GM12878 (cell line): ENCODE measurements at regions not wholly inside any gene's neighbourhood (a gene's known extent, or its start where the extent isn't known, plus 50 kb on each side); places are given as distances from the start of the nearest gene placed in this dataset.

ENCODE experiments used
- ATAC-seq: fragments of 200-7000 bp; cut with Tn5 transposase; 3 replicates; pipeline ENCODE4 v1.9.1; 2020; ENCODE audit warnings: mild to moderate bottlenecking, moderate library complexity
- BruUV-seq: library from RNA; stranded (reverse); fragments of 400-500 nt; replicated peaks from 2 replicates; lab custom pipeline; 2021; lab: Mats Ljungman, UMichigan
- CTCF ChIA-PET: fragments of 300-600 bp; sonication (Branson Sonifier 250); formaldehyde crosslinking; extraction: SDS; loops from one replicate; lab custom pipeline; 2021; ENCODE audit warnings: inconsistent platforms; lab: Yijun Ruan, JAX
- POLR2A ChIA-PET: fragments of 350-600 bp; formaldehyde crosslinking; extraction: SDS; loops from one replicate; lab custom pipeline; 2021; ENCODE audit warnings: inconsistent platforms; lab: Charles Lee
- RAD21 ChIA-PET: fragments of 300-600 bp; sonication (Branson Sonifier 250); formaldehyde crosslinking; loops from one replicate; lab custom pipeline; 2023; ENCODE audit warnings: antibody characterized with exemption; ENCODE audit not compliant: unreplicated experiment; lab: Charles Lee
- SMC1A ChIA-PET: fragments of 300-600 bp; sonication (Branson Sonifier 250); formaldehyde crosslinking; loops from one replicate; lab custom pipeline; 2023; ENCODE audit not compliant: unreplicated experiment, uncharacterized antibody; lab: Charles Lee
- DNase-seq: peaks from one replicate; pipeline ENCODE4 v3.0.0-alpha.2; 2011; ENCODE audit warnings: low read depth, low spot score
- FAIRE-seq: peaks from 3 replicates; lab custom pipeline; 2011; peaks lifted over from hg19 to GRCh38; lab: Jason Lieb, UNC
- H2AFZ ChIP-seq: 2 replicates; pipeline ENCODE4 v1.6.0; 2011; ENCODE audit warnings: low read depth, low read length, control low read depth; ENCODE audit not compliant: control insufficient read depth
- H3K27ac ChIP-seq: 2 replicates; pipeline ENCODE4 v1.5.1; 2011; ENCODE audit warnings: control low read depth; ENCODE audit not compliant: control insufficient read depth, insufficient read depth
- H3K27me3 ChIP-seq, 2 experiments: replicated peaks in 1 of 2; 2 replicates each; pipeline versions ENCODE4 v1.6.0 to v1.6.1; 2011; ENCODE audit warnings: low read length in 1 of 2; ENCODE audit not compliant: control insufficient read depth in 2 of 2, insufficient read depth in 2 of 2
- H3K36me3 ChIP-seq, 2 experiments: 2 replicates each; pipeline ENCODE4 v1.5.1; 2011; ENCODE audit warnings: low read length in 1 of 2; ENCODE audit not compliant: control insufficient read depth in 2 of 2, insufficient read depth in 2 of 2
- H3K4me1 ChIP-seq: 2 replicates; pipeline ENCODE4 v1.6.1; 2011; ENCODE audit warnings: mild to moderate bottlenecking, low read length, moderate library complexity, mixed read lengths; ENCODE audit not compliant: control insufficient read depth, insufficient read depth
- H3K4me2 ChIP-seq: 2 replicates; pipeline ENCODE4 v1.6.0; 2011; ENCODE audit warnings: control low read depth; ENCODE audit not compliant: control insufficient read depth, insufficient read depth
- H3K4me3 ChIP-seq: fragments of 200-600 bp; sonication (generic); 2 replicates; pipeline ENCODE4 v1.5.1; 2016
- H3K79me2 ChIP-seq: 2 replicates; pipeline ENCODE4 v1.6.0; 2011; ENCODE audit warnings: low read length; ENCODE audit not compliant: control insufficient read depth, insufficient read depth
- H3K9ac ChIP-seq: 2 replicates; pipeline ENCODE4 v1.8.0; 2011; ENCODE audit warnings: low read length, control low read depth, mixed read lengths; ENCODE audit not compliant: control insufficient read depth, insufficient read depth
- H3K9me3 ChIP-seq: replicated peaks from 3 replicates; pipeline ENCODE4 v1.5.1; 2011; ENCODE audit warnings: mild to moderate bottlenecking, low read length; ENCODE audit not compliant: control insufficient read depth, insufficient read depth
- H4K20me1 ChIP-seq: 2 replicates; pipeline ENCODE4 v1.6.0; 2011; ENCODE audit not compliant: control insufficient read depth, insufficient read depth
- GABPA ChIP-seq: IDR thresholded peaks from 2 replicates; pipeline ENCODE4 v1.6.1; 2014; ENCODE audit warnings: antibody characterized with exemption, low read depth, mild to moderate bottlenecking, inconsistent platforms
- IKZF2 ChIP-seq, 2 experiments: fragments of 450-650 bp; IDR thresholded peaks; 2 replicates each; pipeline ENCODE4 v1.6.1; 2017; ENCODE audit warnings: mild to moderate bottlenecking in 2 of 2, moderate library complexity in 2 of 2
- MEF2A ChIP-seq: IDR thresholded peaks from 2 replicates; pipeline ENCODE4 v1.6.1; 2011; ENCODE audit warnings: low read depth, mild to moderate bottlenecking, low read length, moderate library complexity; ENCODE audit not compliant: insufficient read depth
- MTA3 ChIP-seq: IDR thresholded peaks from 2 replicates; pipeline ENCODE4 v1.6.1; 2012; ENCODE audit warnings: low read length, inconsistent platforms, borderline replicate concordance
- NBN ChIP-seq: fragments of 450-650 bp; IDR thresholded peaks from 2 replicates; pipeline ENCODE4 v1.6.1; 2016
- PAX5 ChIP-seq: IDR thresholded peaks from 2 replicates; pipeline ENCODE4 v1.6.1; 2011; ENCODE audit warnings: low read depth, low read length, borderline replicate concordance
- SP1 ChIP-seq: IDR thresholded peaks from one replicate; pipeline ENCODE4 v1.6.1; 2011; ENCODE audit warnings: low read depth, low read length
- SREBF2 ChIP-seq: IDR thresholded peaks from 2 replicates; pipeline ENCODE4 v1.6.1; 2012; ENCODE audit warnings: mild to moderate bottlenecking, low read length
- USF1 ChIP-seq: IDR thresholded peaks from 2 replicates; pipeline ENCODE4 v1.6.1; 2011; ENCODE audit warnings: borderline replicate concordance, low read depth, mild to moderate bottlenecking, moderate library complexity, mixed read lengths, low read length; ENCODE audit not compliant: insufficient read depth; ENCODE audit errors: extremely low read length
- WRNIP1 ChIP-seq: IDR thresholded peaks from 2 replicates; pipeline ENCODE4 v1.6.1; 2011; ENCODE audit warnings: low read depth, low read length, improper control_type of control experiment, borderline replicate concordance
- YY1 ChIP-seq: IDR thresholded peaks from 2 replicates; pipeline ENCODE4 v1.6.1; 2011; ENCODE audit warnings: low read depth, mild to moderate bottlenecking, low read length
- WGBS: methylation state at CpG from one replicate; pipeline ENCODE4 v1.1.6; 2016; ENCODE audit warnings: low lambda C conversion rate; ENCODE audit not compliant: insufficient replicate concordance, insufficient coverage; ENCODE audit errors: missing lambda C conversion rate; 5-methylcytosine and 5-hydroxymethylcytosine counted together
- in situ Hi-C: fragments of 300-500 bp; cut with MboI; formaldehyde crosslinking; loops from 9 replicates; pipeline ENCODE4 v1.14.3; 2018; ENCODE audit warnings: mixed read lengths
- intact Hi-C: fragments of 100-400 bp; cut with micrococcal nuclease; formaldehyde crosslinking; loops from one replicate; pipeline ENCODE4 v1.14.2; 2022; ENCODE audit not compliant: unreplicated experiment

GRCh38 chr2:198697794-198698193 lies 759.9 kb downstream of the SATB2 start (continued):
- TF ChIP-seq YY1 (no peak), NBN (no peak), IKZF2 (IDR thresholded peaks at IDR 0.05) (no peak), GABPA (no peak), USF1 (no peak)

- CTCF ChIA-PET = interaction anchor here (0.6 to 5.0 kb wide), 4 partner anchors 40 to 788 kb away, joined by 3 to 47 read pairs (median 3); no protein-coding TSS in a partner anchor
- BruUV-seq = no TSS peak
- no peaks in the 10 kb centered on the region for H3K4me1 ChIP-seq
These were observed 760.5 kb downstream of the SATB2 start for GRCh38 chr2:198697218-198697617.

More at GRCh38 chr2:198697218-198697617, 760.5 kb downstream of the SATB2 start:
- no peak overlapping the region for H2AFZ ChIP-seq
- ChIA-PET POLR2A (interaction anchor here (0.6 to 2.1 kb wide), 7 partner anchors 10 to 193 kb away, joined by 3 to 6 read pairs (median 4); no protein-coding TSS in a partner anchor), RAD21 (interaction anchor here (0.9 to 4.8 kb wide), 11 partner anchors 10 to 209 kb away, joined by 3 to 51 read pairs (median 4); no protein-coding TSS in a partner anchor), SMC1A (interaction anchor here (0.7 to 5.0 kb wide), 16 partner anchors 9 to 511 kb away, joined by 3 to 69 read pairs (median 4); no protein-coding TSS in a partner anchor)
- WGBS = 29% methylated on average over 3 of the region's 3 CpGs
- H3K79me2 ChIP-seq = no peaks in the 10 kb centered on the region
- TF ChIP-seq MEF2A (no peak), PAX5 (no peak), SP1 (no peak), SREBF2 (no peak), YY1 (no peak), WRNIP1 (no peak), MTA3 (no peak)
- H3K27ac ChIP-seq = no peak overlapping the region
- H3K4me2 ChIP-seq = no peak overlapping the region
- in situ Hi-C loops = no loop called here
- H3K27me3 ChIP-seq = no peaks in the 10 kb centered on the region
- no peaks in the 10 kb centered on the region for H3K36me3 ChIP-seq
- H4K20me1 ChIP-seq = no peaks in the 10 kb centered on the region
- ATAC-seq (no peak), DNase-seq (no peak), FAIRE-seq (no peak)
- no peak overlapping the region for H3K4me3 ChIP-seq
- no peaks in the 10 kb centered on the region for H3K9me3 ChIP-seq
- intact Hi-C loops = no loop called here
- H3K9ac ChIP-seq = no peak overlapping the region
